H9 (cell line): ENCODE measurements at regions not wholly inside any gene's neighbourhood (a gene's known extent, or its start where the extent isn't known, plus 50 kb on each side); places are given as distances from the start of the nearest gene placed in this dataset.

Experiments
- DNase-seq: peaks from one replicate; pipeline ENCODE4 v3.0.0-alpha.2; 2017
- H2AFZ ChIP-seq: one replicate; pipeline ENCODE4 v1.6.1; 2013; ENCODE audit warnings: mild to moderate bottlenecking, low read length, control low read depth, moderate library complexity
- H2AK5ac ChIP-seq: 2 replicates; pipeline ENCODE4 v1.6.1; 2013; ENCODE audit warnings: low read length, control low read depth, mixed read lengths; ENCODE audit not compliant: insufficient read length
- H2BK120ac ChIP-seq: one replicate; pipeline ENCODE4 v1.6.1; 2013; ENCODE audit warnings: low read depth, mild to moderate bottlenecking, low read length, control low read depth, inconsistent platforms; ENCODE audit not compliant: poor library complexity, severe bottlenecking
- H2BK12ac ChIP-seq: 2 replicates; pipeline ENCODE4 v1.6.1; 2013; ENCODE audit warnings: low read length, control low read depth, mixed read lengths, low read depth; ENCODE audit not compliant: insufficient read length
- H2BK15ac ChIP-seq: 2 replicates; pipeline ENCODE4 v1.6.1; 2013; ENCODE audit warnings: low read depth, low read length, control low read depth
- H2BK20ac ChIP-seq: one replicate; pipeline ENCODE4 v1.6.1; 2013; ENCODE audit warnings: low read depth, mild to moderate bottlenecking, low read length, control low read depth, inconsistent platforms; ENCODE audit not compliant: poor library complexity, severe bottlenecking
- H2BK5ac ChIP-seq: 2 replicates; pipeline ENCODE4 v1.6.1; 2013; ENCODE audit warnings: low read length, control low read depth, mixed read lengths; ENCODE audit not compliant: insufficient read length
- H3K14ac ChIP-seq: 2 replicates; pipeline ENCODE4 v1.6.1; 2013; ENCODE audit warnings: low read length, control low read depth; ENCODE audit not compliant: insufficient read depth
- H3K18ac ChIP-seq: 2 replicates; pipeline ENCODE4 v1.6.1; 2013; ENCODE audit warnings: low read depth, mild to moderate bottlenecking, mixed read lengths, low read length, control low read depth; ENCODE audit not compliant: insufficient read length
- H3K23ac ChIP-seq: 2 replicates; pipeline ENCODE4 v1.6.1; 2013; ENCODE audit warnings: low read length, control low read depth, mixed read lengths, low read depth; ENCODE audit not compliant: insufficient read length
- H3K23me2 ChIP-seq: 2 replicates; pipeline ENCODE4 v1.6.1; 2013; ENCODE audit warnings: low read depth, mild to moderate bottlenecking, mixed read lengths, low read length, control low read depth; ENCODE audit not compliant: insufficient read length, poor library complexity, severe bottlenecking
- H3K27ac ChIP-seq: 2 replicates; pipeline ENCODE4 v1.5.1; 2013; ENCODE audit warnings: low read length, control low read depth, mixed read lengths, low read depth; ENCODE audit not compliant: insufficient read length
- H3K27me3 ChIP-seq: 2 replicates; pipeline ENCODE4 v1.6.1; 2013; ENCODE audit warnings: low read length, control low read depth, inconsistent platforms; ENCODE audit not compliant: insufficient read depth
- H3K4ac ChIP-seq: 2 replicates; pipeline ENCODE4 v1.6.1; 2013; ENCODE audit warnings: low read depth, mild to moderate bottlenecking, control low read depth, inconsistent platforms, low read length, moderate library complexity
- H3K4me1 ChIP-seq: 2 replicates; pipeline ENCODE4 v1.6.1; 2013; ENCODE audit warnings: low read length, control low read depth, inconsistent platforms; ENCODE audit not compliant: insufficient read depth
- H3K4me2 ChIP-seq: 2 replicates; pipeline ENCODE4 v1.6.1; 2013; ENCODE audit warnings: low read length, control low read depth, mixed read lengths; ENCODE audit not compliant: insufficient read length, insufficient read depth
- H3K56ac ChIP-seq: 2 replicates; pipeline ENCODE4 v1.6.1; 2013; ENCODE audit warnings: low read depth, mild to moderate bottlenecking, mixed read lengths, low read length, control low read depth; ENCODE audit not compliant: insufficient read length
- H3K79me1 ChIP-seq: 2 replicates; pipeline ENCODE4 v1.6.1; 2013; ENCODE audit warnings: low read depth, mild to moderate bottlenecking, moderate library complexity, low read length, control low read depth, inconsistent platforms; ENCODE audit not compliant: insufficient read depth, poor library complexity, severe bottlenecking
- H3K79me2 ChIP-seq: 2 replicates; pipeline ENCODE4 v1.6.1; 2013; ENCODE audit warnings: low read length, control low read depth, inconsistent platforms; ENCODE audit not compliant: insufficient read depth
- H3K9ac ChIP-seq: 2 replicates; pipeline ENCODE4 v1.6.1; 2013; ENCODE audit warnings: low read length, control low read depth, mixed read lengths; ENCODE audit not compliant: insufficient read length; ENCODE audit errors: extremely low read depth
- H3K9me3 ChIP-seq: one replicate; pipeline ENCODE4 v1.6.1; 2013; ENCODE audit warnings: low read depth, low read length, inconsistent platforms; ENCODE audit not compliant: control insufficient read depth
- H3T11ph ChIP-seq: one replicate; pipeline ENCODE4 v1.6.1; 2013; ENCODE audit warnings: mild to moderate bottlenecking, low read length, control low read depth, inconsistent platforms
- H4K20me1 ChIP-seq: one replicate; pipeline ENCODE4 v1.6.1; 2013; ENCODE audit not compliant: control insufficient read depth, insufficient read length, insufficient read depth
- H4K5ac ChIP-seq: 2 replicates; pipeline ENCODE4 v1.6.1; 2013; ENCODE audit warnings: low read depth, mild to moderate bottlenecking, mixed read lengths, low read length, control low read depth; ENCODE audit not compliant: insufficient read length
- H4K8ac ChIP-seq: replicated peaks from 2 replicates; pipeline ENCODE4 v1.6.1; 2013; ENCODE audit warnings: low read length, control low read depth, mixed read lengths, low read depth; ENCODE audit not compliant: insufficient read length
- H4K91ac ChIP-seq: 2 replicates; pipeline ENCODE4 v1.6.1; 2013; ENCODE audit warnings: low read depth, mild to moderate bottlenecking, moderate library complexity, mixed read lengths, low read length, control low read depth; ENCODE audit not compliant: insufficient read length
- H3K27ac Mint-ChIP-seq, 3 experiments: 2 replicates in 2 of 3; 3 replicates in 1 of 3; pipeline ENCODE4 v1.8.0; 2020 to 2021; ENCODE audit warnings: mixed read lengths in 3 of 3, mild to moderate bottlenecking in 1 of 3, moderate library complexity in 1 of 3
- H3K27me3 Mint-ChIP-seq: 2 replicates; pipeline ENCODE4 v1.8.0; 2021; ENCODE audit warnings: low read depth, mild to moderate bottlenecking, moderate library complexity, mixed read lengths
- H3K36me3 Mint-ChIP-seq, 3 experiments: 2 replicates in 2 of 3; 3 replicates in 1 of 3; pipeline ENCODE4 v1.8.0; 2020 to 2021; ENCODE audit warnings: low read depth in 3 of 3, mixed read lengths in 3 of 3; ENCODE audit not compliant: insufficient read depth in 1 of 3
- H3K4me1 Mint-ChIP-seq, 2 experiments: 2 replicates each; pipeline ENCODE4 v1.8.0; 2020; ENCODE audit warnings: mixed read lengths in 2 of 2
- H3K4me3 Mint-ChIP-seq, 2 experiments: 2 replicates in 1 of 2; 3 replicates in 1 of 2; pipeline ENCODE4 v1.8.0; 2020 to 2021; ENCODE audit warnings: mild to moderate bottlenecking in 2 of 2, mixed read lengths in 2 of 2, moderate library complexity in 1 of 2
- H3K9me3 Mint-ChIP-seq, 2 experiments: 2 replicates in 1 of 2; 3 replicates in 1 of 2; pipeline ENCODE4 v1.8.0; 2020; ENCODE audit warnings: mild to moderate bottlenecking in 2 of 2, mixed read lengths in 2 of 2, moderate library complexity in 1 of 2
- CTCF ChIP-seq: fragments of 200-600 bp; sonication (generic); conservative IDR thresholded peaks from 3 replicates; pipeline ENCODE4 v1.8.0; 2021; ENCODE audit warnings: antibody characterized with exemption, mild to moderate bottlenecking
- WGBS: extraction: QIAGEN DNeasy Blood & Tissue Kit; methylation state at CpG from one replicate; pipeline ENCODE4 v1.1.7; 2013; ENCODE audit warnings: missing lambda C conversion rate, low lambda C conversion rate, mixed read lengths; ENCODE audit not compliant: insufficient read length; ENCODE audit errors: extremely low coverage; 5-methylcytosine and 5-hydroxymethylcytosine counted together

GRCh38 chr13:39251340-39251739 lies 213.1 kb downstream of the NHLRC3 start:
- Mint-ChIP-seq H3K4me1 (peaks cover 0 to 2% of the 10 kb centered on the region in 2 experiments; a peak in 1 of 4 replicates), H3K4me3 (no peak overlapping the region), H3K27me3 (no peaks in the 10 kb centered on the region), H3K9me3 (no peaks in the 10 kb centered on the region), H3K36me3 (no peaks in the 10 kb centered on the region), H3K27ac (no peak overlapping the region)
- Histone ChIP-seq H4K20me1 (no peaks in the 10 kb centered on the region), H2BK15ac (no peak overlapping the region), H4K8ac (no peak overlapping the region), H3T11ph (no peak overlapping the region), H2AFZ (no peak overlapping the region), H3K4ac (no peak overlapping the region), H3K18ac (no peak overlapping the region), H2BK12ac (no peak overlapping the region), H3K9me3 (no peaks in the 10 kb centered on the region), H3K27me3 (no peaks in the 10 kb centered on the region), H4K91ac (no peak overlapping the region), H3K27ac (no peak overlapping the region), H3K14ac (no peak overlapping the region), H3K79me2 (no peaks in the 10 kb centered on the region), H3K79me1 (no peaks in the 10 kb centered on the region), H2AK5ac (no peak overlapping the region), H3K9ac (no peak overlapping the region), H2BK120ac (no peak overlapping the region), H3K56ac (no peak overlapping the region), H2BK5ac (no peak overlapping the region), H3K23ac (no peak overlapping the region), H3K4me2 (no peak overlapping the region), H4K5ac (no peak overlapping the region), H2BK20ac (no peak overlapping the region), H3K23me2 (no peaks in the 10 kb centered on the region), H3K4me1 (no peaks in the 10 kb centered on the region)
- DNase-seq = no peak
- no CpG with 5 or more reads among the region's 8 CpGs for WGBS
- no peak for TF ChIP-seq CTCF
